Testis (tissue), 2 donors: ENCODE measurements at regions not wholly inside any gene's neighbourhood (a gene's known extent, or its start where the extent isn't known, plus 50 kb on each side); places are given as distances from the start of the nearest gene placed in this dataset.

Experiments
- POLR2A ChIP-seq: fragments of 450-650 bp; IDR thresholded peaks from one replicate; pipeline ENCODE4 v1.6.1; 2017; ENCODE audit warnings: antibody characterized with exemption, mild to moderate bottlenecking, moderate library complexity
- TF ChIP-seq, protein P1 (sequence below), 3 experiments: fragments of 450-650 bp in 2 of 3; fragments of 200-600 bp in 1 of 3; sonication (generic) in 1 of 3; IDR thresholded peaks; one replicate each; pipeline ENCODE4 v1.5.1; 2016 to 2019; ENCODE audit warnings: antibody characterized with exemption in 3 of 3, mild to moderate bottlenecking in 2 of 3, moderate library complexity in 1 of 3

DNA sequence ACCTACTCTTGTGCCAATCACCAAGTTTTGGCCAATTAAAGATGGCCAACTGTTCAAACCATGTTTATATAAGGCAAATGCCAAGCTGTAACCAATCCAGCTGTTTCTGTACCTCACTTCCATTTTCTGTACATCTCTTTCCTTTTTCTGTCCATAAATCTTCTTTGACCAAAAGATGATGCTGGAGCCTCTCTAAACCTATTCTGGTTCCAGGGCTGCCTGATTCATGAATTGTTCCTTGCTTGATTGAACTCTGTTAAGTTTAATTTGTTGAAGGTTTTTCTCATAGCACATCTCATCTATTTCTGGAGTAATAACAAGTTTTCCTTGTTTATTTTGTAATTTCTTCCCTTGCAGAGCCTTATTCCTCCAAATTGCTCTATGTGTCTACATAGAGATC is 115.3 kb upstream of the SMAD3 start:
- TF ChIP-seq, protein P1, sequence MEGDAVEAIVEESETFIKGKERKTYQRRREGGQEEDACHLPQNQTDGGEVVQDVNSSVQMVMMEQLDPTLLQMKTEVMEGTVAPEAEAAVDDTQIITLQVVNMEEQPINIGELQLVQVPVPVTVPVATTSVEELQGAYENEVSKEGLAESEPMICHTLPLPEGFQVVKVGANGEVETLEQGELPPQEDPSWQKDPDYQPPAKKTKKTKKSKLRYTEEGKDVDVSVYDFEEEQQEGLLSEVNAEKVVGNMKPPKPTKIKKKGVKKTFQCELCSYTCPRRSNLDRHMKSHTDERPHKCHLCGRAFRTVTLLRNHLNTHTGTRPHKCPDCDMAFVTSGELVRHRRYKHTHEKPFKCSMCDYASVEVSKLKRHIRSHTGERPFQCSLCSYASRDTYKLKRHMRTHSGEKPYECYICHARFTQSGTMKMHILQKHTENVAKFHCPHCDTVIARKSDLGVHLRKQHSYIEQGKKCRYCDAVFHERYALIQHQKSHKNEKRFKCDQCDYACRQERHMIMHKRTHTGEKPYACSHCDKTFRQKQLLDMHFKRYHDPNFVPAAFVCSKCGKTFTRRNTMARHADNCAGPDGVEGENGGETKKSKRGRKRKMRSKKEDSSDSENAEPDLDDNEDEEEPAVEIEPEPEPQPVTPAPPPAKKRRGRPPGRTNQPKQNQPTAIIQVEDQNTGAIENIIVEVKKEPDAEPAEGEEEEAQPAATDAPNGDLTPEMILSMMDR (IDR thresholded peaks at IDR 0.05), result no peak
- no peak for TF ChIP-seq POLR2A
